Esophagus muscularis mucosa (tissue), 4 donors: ENCODE measurements at regions not wholly inside any gene's neighbourhood (a gene's known extent, or its start where the extent isn't known, plus 50 kb on each side); places are given as distances from the start of the nearest gene placed in this dataset.
"Not testable (repeated sequence)": the region's sequence is repeated elsewhere in the genome, so short reads cannot be mapped to it uniquely, and the experiment has no call there.

Source experiments
- DNase-seq: peaks from one replicate; pipeline ENCODE4 v3.0.0-alpha.2; 2017; ENCODE audit errors: extremely low spot score
- H3K27ac ChIP-seq, 4 donors: fragments of 200-600 bp; sonication (generic); replicated peaks in 1 of 4; 1 replicate in 3 of 4; 2 replicates in 1 of 4; pipeline ENCODE4 v1.5.1; 2016 to 2019; ENCODE audit warnings: mild to moderate bottlenecking in 1 of 4
- H3K27me3 ChIP-seq, 4 donors: fragments of 200-600 bp; sonication (generic); one replicate each; pipeline versions ENCODE4 v1.5.1 to v1.6.0; 2016 to 2019
- H3K36me3 ChIP-seq, 4 donors: fragments of 200-600 bp; sonication (generic); one replicate each; pipeline ENCODE4 v1.5.1; 2016 to 2019
- H3K4me1 ChIP-seq, 4 donors: fragments of 200-600 bp; sonication (generic); one replicate each; pipeline ENCODE4 v1.5.1; 2016 to 2019
- H3K4me3 ChIP-seq, 4 donors: fragments of 200-600 bp; sonication (generic); 1 replicate in 2 of 4; 2 replicates in 2 of 4; pipeline ENCODE4 v1.5.1; 2016 to 2019; ENCODE audit warnings: mild to moderate bottlenecking in 4 of 4, moderate library complexity in 1 of 4
- H3K9me3 ChIP-seq, 4 donors: fragments of 200-600 bp; sonication (generic); 1 replicate in 3 of 4; 2 replicates in 1 of 4; pipeline ENCODE4 v1.5.1; 2016 to 2019
- CTCF ChIP-seq, 3 experiments: fragments of 200-600 bp in 2 of 3; fragments of 450-650 bp in 1 of 3; sonication (generic) in 2 of 3; IDR thresholded peaks; one replicate each; pipeline ENCODE4 v1.5.1; 2017 to 2019; ENCODE audit warnings: antibody characterized with exemption in 3 of 3, mild to moderate bottlenecking in 2 of 3, moderate library complexity in 1 of 3
- EP300 ChIP-seq: sonication (generic); formaldehyde crosslinking; IDR thresholded peaks from one replicate; pipeline ENCODE4 v1.6.1; 2017; ENCODE audit warnings: antibody characterized with exemption
- POLR2A ChIP-seq: fragments of 450-650 bp; IDR thresholded peaks from one replicate; pipeline ENCODE4 v1.6.1; 2017; ENCODE audit warnings: antibody characterized with exemption, moderate library complexity, mild to moderate bottlenecking, low read depth
- POLR2AphosphoS5 ChIP-seq, 2 donors: sonication (generic); formaldehyde crosslinking; IDR thresholded peaks; one replicate each; pipeline ENCODE4 v1.6.1; 2017; ENCODE audit warnings: antibody characterized with exemption in 2 of 2
- WGBS: methylation state at CpG from one replicate; pipeline ENCODE4 v1.1.5; 2018; 5-methylcytosine and 5-hydroxymethylcytosine counted together
- intact Hi-C: fragments of 100-400 bp; cut with DNase I; formaldehyde crosslinking; loops from one replicate; pipeline ENCODE4 v1.15.1; 2023

DNA sequence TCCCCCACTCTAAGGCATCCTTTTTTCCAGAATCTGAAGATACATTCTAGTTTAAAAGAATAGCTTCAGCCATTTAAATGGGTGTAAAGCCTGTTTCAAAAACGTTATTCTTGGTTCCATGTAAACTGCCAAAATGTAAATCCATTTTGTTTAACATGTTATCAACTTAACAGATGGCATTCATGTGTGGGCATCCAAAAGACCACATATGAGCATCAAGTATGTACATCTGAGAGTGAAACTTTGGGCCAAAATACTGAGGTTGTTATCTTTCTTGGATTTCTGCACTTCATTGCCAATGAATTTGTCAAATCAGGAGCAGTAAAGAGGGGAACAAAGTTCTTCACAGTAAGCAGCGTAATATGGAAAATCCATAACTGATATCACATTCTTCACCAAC is 395.4 kb downstream of the ZNF804A start:
- H3K27me3 ChIP-seq: no peaks in the 10 kb centered on the region
- intact Hi-C loops: no loop called here
- no peak overlapping the region for H3K27ac ChIP-seq
- H3K9me3 ChIP-seq: peaks cover 0 to 18% (median 1%) of the 10 kb centered on the region in 4 donors
- no peak overlapping the region for H3K4me3 ChIP-seq
- DNase-seq: no peak
- TF ChIP-seq POLR2A (no peak), CTCF (IDR thresholded peaks at IDR 0.05) (no peak), POLR2AphosphoS5 (IDR thresholded peaks at IDR 0.05) (no peak), EP300 (no peak)
- 65% methylated on average over 2 of the region's 2 CpGs for WGBS
- no peaks in the 10 kb centered on the region for H3K4me1 ChIP-seq
- H3K36me3 ChIP-seq: no peaks in the 10 kb centered on the region

GRCh38 chr2:185006481-185006880 is 408.2 kb downstream of the ZNF804A start:
- Histone ChIP-seq H3K36me3 (no peaks in the 10 kb centered on the region), H3K4me3 (no peak overlapping the region), H3K27me3 (no peaks in the 10 kb centered on the region), H3K4me1 (no peaks in the 10 kb centered on the region), H3K27ac (no peak overlapping the region), H3K9me3 (peaks cover 0 to 11% (median 3%) of the 10 kb centered on the region in 4 donors)
- TF ChIP-seq POLR2AphosphoS5 (IDR thresholded peaks at IDR 0.05): no peak
- no peak for TF ChIP-seq EP300
- no peak for TF ChIP-seq POLR2A
- TF ChIP-seq CTCF (IDR thresholded peaks at IDR 0.05): no peak
- WGBS: 78% methylated on average over 3 of the region's 4 CpGs
- intact Hi-C loops: no loop called here
- DNase-seq: no peak

GRCh38 chr2:185012643-185013042 is 414.3 kb downstream of the ZNF804A start:
- Histone ChIP-seq H3K4me3 (no peak overlapping the region), H3K27me3 (no peaks in the 10 kb centered on the region), H3K9me3 (peaks cover 0 to 28% (median 21%) of the 10 kb centered on the region in 4 donors), H3K4me1 (no peaks in the 10 kb centered on the region), H3K36me3 (no peaks in the 10 kb centered on the region), H3K27ac (no peak overlapping the region)
- DNase-seq: no peak
- TF ChIP-seq CTCF (IDR thresholded peaks at IDR 0.05) (no peak), EP300 (no peak), POLR2AphosphoS5 (IDR thresholded peaks at IDR 0.05) (no peak), POLR2A (no peak)
- intact Hi-C loops: no loop called here
- 97% methylated on average over 3 of the region's 3 CpGs for WGBS

DNA sequence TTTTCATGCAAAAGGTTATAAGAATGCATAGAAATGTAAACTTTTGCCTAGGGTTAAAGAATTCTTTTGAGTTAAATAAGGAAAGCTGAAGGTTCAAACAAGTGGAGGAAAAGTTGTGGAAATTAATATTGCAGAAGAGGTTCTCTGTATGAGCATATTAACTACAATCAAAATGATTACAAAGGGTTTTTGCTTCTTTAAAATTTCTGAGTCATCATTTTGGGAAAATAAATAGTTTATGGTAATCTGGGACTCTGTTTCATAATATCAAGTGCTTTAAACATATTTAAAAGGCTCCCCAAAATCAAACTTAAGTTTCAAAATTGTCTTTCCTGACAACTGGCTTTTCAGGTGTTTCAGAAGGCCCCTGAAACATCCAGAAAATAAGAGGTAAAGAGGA is 415.7 kb downstream of the ZNF804A start:
- no peak for DNase-seq
- H3K9me3 ChIP-seq: peaks cover 0 to 28% (median 19%) of the 10 kb centered on the region in 4 donors
- no peak overlapping the region for H3K27ac ChIP-seq
- TF ChIP-seq POLR2A (no peak), POLR2AphosphoS5 (IDR thresholded peaks at IDR 0.05) (no peak), EP300 (no peak), CTCF (IDR thresholded peaks at IDR 0.05) (no peak)
- no peaks in the 10 kb centered on the region for H3K36me3 ChIP-seq
- no peaks in the 10 kb centered on the region for H3K27me3 ChIP-seq
- no peaks in the 10 kb centered on the region for H3K4me1 ChIP-seq
- intact Hi-C loops: no loop called here
- no peak overlapping the region for H3K4me3 ChIP-seq

GRCh38 chr2:185025891-185026290 is 427.6 kb downstream of the ZNF804A start:
- DNase-seq, intact Hi-C loops, H3K4me3 ChIP-seq, H3K27me3 ChIP-seq, H3K4me1 ChIP-seq, H3K36me3 ChIP-seq, H3K27ac ChIP-seq, H3K9me3 ChIP-seq: not testable (repeated sequence)
- WGBS: 88% methylated on average over 3 of the region's 3 CpGs
